Hepatocyte (in vitro differentiated cells): ENCODE measurements at regions not wholly inside any gene's neighbourhood (a gene's known extent, or its start where the extent isn't known, plus 50 kb on each side); places are given as distances from the start of the nearest gene placed in this dataset.

ENCODE experiments used
- DNase-seq: peaks from one replicate; pipeline ENCODE4 v3.0.0-alpha.2; 2016; ENCODE audit warnings: low spot score
- H2AFZ ChIP-seq: fragments of 200-600 bp; sonication (generic); 2 replicates; pipeline ENCODE4 v1.6.0; 2016; ENCODE audit warnings: antibody characterized with exemption, mild to moderate bottlenecking
- H3K27ac ChIP-seq: fragments of 200-600 bp; sonication (generic); 2 replicates; pipeline ENCODE4 v1.5.1; 2016; ENCODE audit warnings: mild to moderate bottlenecking
- H3K27me3 ChIP-seq: fragments of 200-600 bp; sonication (generic); 2 replicates; pipeline ENCODE4 v1.6.1; 2016
- H3K36me3 ChIP-seq: fragments of 200-600 bp; sonication (generic); replicated peaks from 2 replicates; pipeline ENCODE4 v1.5.1; 2016; ENCODE audit warnings: low read depth; ENCODE audit not compliant: insufficient read depth
- H3K4me1 ChIP-seq: fragments of 200-600 bp; sonication (generic); 2 replicates; pipeline ENCODE4 v1.5.1; 2016; ENCODE audit warnings: mild to moderate bottlenecking, moderate library complexity; ENCODE audit not compliant: insufficient read depth
- H3K4me2 ChIP-seq: fragments of 200-600 bp; sonication (generic); 2 replicates; pipeline ENCODE4 v1.6.0; 2016
- H3K4me3 ChIP-seq: fragments of 200-600 bp; sonication (generic); 2 replicates; pipeline ENCODE4 v1.5.1; 2016; ENCODE audit warnings: mild to moderate bottlenecking
- H3K79me2 ChIP-seq: fragments of 200-600 bp; sonication (generic); 2 replicates; pipeline ENCODE4 v1.6.0; 2017; ENCODE audit warnings: mild to moderate bottlenecking
- H3K9me2 ChIP-seq: fragments of 200-600 bp; sonication (generic); replicated peaks from 2 replicates; pipeline ENCODE4 v1.6.0; 2017; ENCODE audit warnings: mild to moderate bottlenecking; ENCODE audit not compliant: insufficient read depth
- H3K9me3 ChIP-seq: fragments of 200-600 bp; sonication (generic); 2 replicates; pipeline ENCODE4 v1.5.1; 2016; ENCODE audit warnings: low read depth, mild to moderate bottlenecking
- H4K20me1 ChIP-seq: fragments of 200-600 bp; sonication (generic); 2 replicates; pipeline ENCODE4 v1.6.0; 2016; ENCODE audit warnings: mild to moderate bottlenecking; ENCODE audit not compliant: insufficient read depth, poor library complexity, severe bottlenecking
- EZH2 ChIP-seq: fragments of 200-600 bp; sonication (generic); IDR thresholded peaks from 2 replicates; pipeline ENCODE4 v1.6.1; 2016; ENCODE audit warnings: antibody characterized with exemption, mild to moderate bottlenecking, borderline replicate concordance
- EZH2phosphoT487 ChIP-seq: fragments of 200-600 bp; sonication (generic); IDR thresholded peaks from one replicate; pipeline ENCODE4 v1.6.1; 2018; ENCODE audit warnings: antibody characterized with exemption, mild to moderate bottlenecking, low read depth, moderate library complexity; ENCODE audit not compliant: unreplicated experiment, severe bottlenecking
- WGBS: methylation state at CpG from one replicate; pipeline ENCODE4 v1.1.6; 2016; ENCODE audit warnings: low lambda C conversion rate; ENCODE audit errors: missing lambda C conversion rate; 5-methylcytosine and 5-hydroxymethylcytosine counted together
- TF ChIP-seq, protein P1 (sequence below): fragments of 200-600 bp; sonication (generic); IDR thresholded peaks from 2 replicates; pipeline ENCODE4 v1.5.1; 2016; ENCODE audit warnings: antibody characterized with exemption, mild to moderate bottlenecking; ENCODE audit not compliant: poor library complexity

GRCh38 chr5:128775558-128775957 lies 189.7 kb upstream of the SLC27A6 start:
- no peak overlapping the region for H3K4me3 ChIP-seq
- TF ChIP-seq, protein P1, sequence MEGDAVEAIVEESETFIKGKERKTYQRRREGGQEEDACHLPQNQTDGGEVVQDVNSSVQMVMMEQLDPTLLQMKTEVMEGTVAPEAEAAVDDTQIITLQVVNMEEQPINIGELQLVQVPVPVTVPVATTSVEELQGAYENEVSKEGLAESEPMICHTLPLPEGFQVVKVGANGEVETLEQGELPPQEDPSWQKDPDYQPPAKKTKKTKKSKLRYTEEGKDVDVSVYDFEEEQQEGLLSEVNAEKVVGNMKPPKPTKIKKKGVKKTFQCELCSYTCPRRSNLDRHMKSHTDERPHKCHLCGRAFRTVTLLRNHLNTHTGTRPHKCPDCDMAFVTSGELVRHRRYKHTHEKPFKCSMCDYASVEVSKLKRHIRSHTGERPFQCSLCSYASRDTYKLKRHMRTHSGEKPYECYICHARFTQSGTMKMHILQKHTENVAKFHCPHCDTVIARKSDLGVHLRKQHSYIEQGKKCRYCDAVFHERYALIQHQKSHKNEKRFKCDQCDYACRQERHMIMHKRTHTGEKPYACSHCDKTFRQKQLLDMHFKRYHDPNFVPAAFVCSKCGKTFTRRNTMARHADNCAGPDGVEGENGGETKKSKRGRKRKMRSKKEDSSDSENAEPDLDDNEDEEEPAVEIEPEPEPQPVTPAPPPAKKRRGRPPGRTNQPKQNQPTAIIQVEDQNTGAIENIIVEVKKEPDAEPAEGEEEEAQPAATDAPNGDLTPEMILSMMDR = no peak
- TF ChIP-seq EZH2phosphoT487 (no peak), EZH2 (no peak)
- no peaks in the 10 kb centered on the region for H3K4me1 ChIP-seq
- 78% methylated on average over 3 of the region's 3 CpGs for WGBS
- H3K27ac ChIP-seq = no peak overlapping the region
- H2AFZ ChIP-seq = no peak overlapping the region
- no peaks in the 10 kb centered on the region for H3K9me3 ChIP-seq
- no peaks in the 10 kb centered on the region for H3K36me3 ChIP-seq
- H3K4me2 ChIP-seq = no peak overlapping the region
- H3K79me2 ChIP-seq = no peaks in the 10 kb centered on the region
- H3K27me3 ChIP-seq = no peaks in the 10 kb centered on the region
- no peaks in the 10 kb centered on the region for H3K9me2 ChIP-seq
- DNase-seq = no peak
- H4K20me1 ChIP-seq = no peaks in the 10 kb centered on the region

DNA sequence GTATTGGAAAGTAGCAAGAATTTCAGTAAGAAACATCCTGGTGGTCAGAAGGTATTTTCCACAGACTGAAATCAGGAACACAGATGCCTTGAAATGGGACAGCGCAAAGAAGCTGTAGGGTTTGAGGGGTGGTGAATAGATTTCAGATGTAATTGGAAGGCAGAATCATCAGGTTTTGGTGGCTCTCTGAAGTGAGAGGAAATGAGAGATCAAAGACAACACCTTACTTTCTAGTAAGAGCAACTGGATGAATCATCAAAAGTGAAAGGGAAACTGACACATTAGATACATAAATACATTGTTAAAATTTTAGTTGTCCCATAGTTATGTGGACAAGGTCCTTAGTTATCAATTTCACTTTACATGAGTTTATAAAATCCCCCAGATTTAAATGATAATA lies 188.2 kb upstream of the SLC27A6 start:
- no peak overlapping the region for H2AFZ ChIP-seq
- 100% methylated on average over 1 of the region's 1 CpG for WGBS
- H3K27me3 ChIP-seq = no peaks in the 10 kb centered on the region
- H4K20me1 ChIP-seq = no peaks in the 10 kb centered on the region
- H3K4me3 ChIP-seq = no peak overlapping the region
- H3K36me3 ChIP-seq = no peaks in the 10 kb centered on the region
- no peaks in the 10 kb centered on the region for H3K9me2 ChIP-seq
- TF ChIP-seq EZH2phosphoT487 (no peak), EZH2 (no peak)
- TF ChIP-seq, protein P1 = no peak
- H3K4me1 ChIP-seq = no peaks in the 10 kb centered on the region
- no peak overlapping the region for H3K27ac ChIP-seq
- no peak for DNase-seq
- H3K9me3 ChIP-seq = no peaks in the 10 kb centered on the region
- no peaks in the 10 kb centered on the region for H3K79me2 ChIP-seq
- H3K4me2 ChIP-seq = no peak overlapping the region

DNA sequence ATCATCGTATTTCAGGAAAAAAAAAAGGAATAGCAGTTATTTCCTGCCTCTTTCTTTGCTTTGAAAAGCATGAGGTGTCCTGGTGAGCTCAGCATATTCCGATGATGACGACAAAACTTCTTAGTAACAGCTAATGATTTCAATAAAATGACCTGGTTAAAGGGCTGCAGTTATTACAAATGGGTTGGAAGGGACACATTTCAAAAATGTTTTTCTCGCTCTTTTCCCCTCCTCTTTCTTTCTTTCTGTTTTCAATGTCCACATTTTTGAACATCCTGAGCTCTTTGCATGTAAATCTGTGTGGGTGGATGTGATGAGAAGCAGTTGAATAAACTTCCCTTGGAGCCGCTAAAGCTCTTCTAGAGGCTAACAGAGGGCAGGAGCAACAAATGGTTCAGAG lies 186.8 kb upstream of the SLC27A6 start:
- Histone ChIP-seq H3K36me3 (no peaks in the 10 kb centered on the region), H3K27me3 (no peaks in the 10 kb centered on the region), H3K27ac (no peak overlapping the region), H3K79me2 (no peaks in the 10 kb centered on the region), H3K4me1 (no peaks in the 10 kb centered on the region), H4K20me1 (no peaks in the 10 kb centered on the region), H2AFZ (no peak overlapping the region), H3K4me3 (no peak overlapping the region), H3K9me2 (no peaks in the 10 kb centered on the region), H3K4me2 (no peak overlapping the region), H3K9me3 (no peaks in the 10 kb centered on the region)
- TF ChIP-seq EZH2 = no peak
- TF ChIP-seq, protein P1 = no peak
- no peak for TF ChIP-seq EZH2phosphoT487
- 61% methylated on average over 5 of the region's 5 CpGs for WGBS
- no peak for DNase-seq

- DNase-seq = no peak
- Histone ChIP-seq H4K20me1 (no peaks in the 10 kb centered on the region), H2AFZ (no peak overlapping the region), H3K4me2 (no peak overlapping the region), H3K9me2 (no peaks in the 10 kb centered on the region), H3K4me3 (no peak overlapping the region), H3K36me3 (no peaks in the 10 kb centered on the region), H3K27me3 (no peaks in the 10 kb centered on the region), H3K4me1 (no peaks in the 10 kb centered on the region), H3K27ac (no peak overlapping the region), H3K9me3 (no peaks in the 10 kb centered on the region), H3K79me2 (no peaks in the 10 kb centered on the region)
- 80% methylated on average over 4 of the region's 4 CpGs for WGBS
- TF ChIP-seq EZH2phosphoT487 = no peak
- TF ChIP-seq, protein P1 = no peak
Measured at GRCh38 chr5:128782446-128782845, 182.8 kb upstream of the SLC27A6 start.
